OCI-LY3 (cell line): ENCODE measurements at regions not wholly inside any gene's neighbourhood (a gene's known extent, or its start where the extent isn't known, plus 50 kb on each side); places are given as distances from the start of the nearest gene placed in this dataset.

Experiments used
- H2AFZ ChIP-seq: fragments of 200-600, 300-600 bp; shearing (Covaris generic); 2 replicates; pipeline ENCODE4 v1.6.0; 2014; ENCODE audit warnings: antibody characterized with exemption, low read depth, low read length
- H3K27ac ChIP-seq: fragments of 200-600, 300-600 bp; sonication (generic); 2 replicates; pipeline ENCODE4 v1.5.1; 2014; ENCODE audit warnings: mild to moderate bottlenecking, low read length, moderate library complexity, mixed read lengths
- H3K27me3 ChIP-seq: fragments of 200-600, 300-600 bp; sonication (generic); 2 replicates; pipeline ENCODE4 v1.6.1; 2014; ENCODE audit warnings: low read depth, low read length, mixed read lengths
- H3K36me3 ChIP-seq: fragments of 200-600, 300-600 bp; sonication (generic); replicated peaks from 2 replicates; pipeline ENCODE3; 2014; ENCODE audit warnings: low read depth, low read length, mixed read lengths
- H3K4me1 ChIP-seq: fragments of 300-600, 200-600 bp; sonication (generic); 2 replicates; pipeline ENCODE4 v1.6.1; 2014; ENCODE audit warnings: low read length, mixed read lengths
- H3K4me2 ChIP-seq: fragments of 200-600, 300-600 bp; sonication (generic); 2 replicates; pipeline ENCODE4 v1.6.1; 2014; ENCODE audit warnings: low read length, mixed read lengths
- H3K4me3 ChIP-seq: fragments of 300-600, 200-600 bp; sonication (generic); 2 replicates; pipeline ENCODE4 v1.5.1; 2014; ENCODE audit warnings: antibody characterized with exemption, mild to moderate bottlenecking, low read length, moderate library complexity
- H3K79me2 ChIP-seq: fragments of 300-600, 200-600 bp; shearing (Covaris generic); 2 replicates; pipeline ENCODE4 v1.6.1; 2014; ENCODE audit warnings: mild to moderate bottlenecking, low read length, mixed read lengths
- H3K9ac ChIP-seq: fragments of 300-600, 200-600 bp; shearing (Covaris generic); 2 replicates; pipeline ENCODE4 v1.6.0; 2014; ENCODE audit warnings: mild to moderate bottlenecking, low read length, moderate library complexity
- H3K9me3 ChIP-seq: fragments of 200-600, 300-600 bp; shearing (Covaris generic); 2 replicates; pipeline ENCODE4 v1.6.1; 2014; ENCODE audit warnings: low read length, mixed read lengths; ENCODE audit not compliant: insufficient read depth
- H4K20me1 ChIP-seq: fragments of 200-600, 300-600 bp; sonication (generic); 2 replicates; pipeline ENCODE4 v1.6.1; 2016; ENCODE audit warnings: low read length, mixed read lengths; ENCODE audit not compliant: insufficient read depth
- EZH2phosphoT487 ChIP-seq: fragments of 200-600 bp; shearing (Covaris generic); IDR thresholded peaks from 2 replicates; pipeline ENCODE4 v1.6.1; 2018; ENCODE audit warnings: antibody characterized with exemption, mixed run types, low read depth
- TF ChIP-seq, protein P1 (sequence below): fragments of 200-600, 300-600 bp; sonication (generic); IDR thresholded peaks from 2 replicates; pipeline ENCODE4 v1.5.1; 2014; ENCODE audit warnings: antibody characterized with exemption, low read length, low read depth

DNA sequence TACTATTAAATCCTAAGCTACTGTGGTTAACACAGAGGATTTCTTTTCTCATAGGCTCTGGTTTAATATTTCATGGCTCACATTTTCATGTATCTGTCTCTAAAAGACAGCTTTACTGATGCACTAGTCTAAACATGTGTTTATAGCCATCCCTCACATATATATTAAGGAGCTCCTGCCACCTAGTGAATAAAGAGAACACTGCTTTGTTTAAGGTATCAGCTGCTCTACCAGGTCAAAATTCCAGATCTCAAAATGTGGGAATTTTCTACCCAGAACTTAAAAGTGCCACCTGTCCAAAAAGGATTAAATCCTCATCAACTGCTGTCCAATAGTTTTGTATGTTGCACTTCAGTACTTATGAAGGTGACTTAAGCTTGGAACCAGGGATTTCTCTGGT lies 188.5 kb upstream of the TEX13C start:
- TF ChIP-seq EZH2phosphoT487, result no peak
- TF ChIP-seq, protein P1, sequence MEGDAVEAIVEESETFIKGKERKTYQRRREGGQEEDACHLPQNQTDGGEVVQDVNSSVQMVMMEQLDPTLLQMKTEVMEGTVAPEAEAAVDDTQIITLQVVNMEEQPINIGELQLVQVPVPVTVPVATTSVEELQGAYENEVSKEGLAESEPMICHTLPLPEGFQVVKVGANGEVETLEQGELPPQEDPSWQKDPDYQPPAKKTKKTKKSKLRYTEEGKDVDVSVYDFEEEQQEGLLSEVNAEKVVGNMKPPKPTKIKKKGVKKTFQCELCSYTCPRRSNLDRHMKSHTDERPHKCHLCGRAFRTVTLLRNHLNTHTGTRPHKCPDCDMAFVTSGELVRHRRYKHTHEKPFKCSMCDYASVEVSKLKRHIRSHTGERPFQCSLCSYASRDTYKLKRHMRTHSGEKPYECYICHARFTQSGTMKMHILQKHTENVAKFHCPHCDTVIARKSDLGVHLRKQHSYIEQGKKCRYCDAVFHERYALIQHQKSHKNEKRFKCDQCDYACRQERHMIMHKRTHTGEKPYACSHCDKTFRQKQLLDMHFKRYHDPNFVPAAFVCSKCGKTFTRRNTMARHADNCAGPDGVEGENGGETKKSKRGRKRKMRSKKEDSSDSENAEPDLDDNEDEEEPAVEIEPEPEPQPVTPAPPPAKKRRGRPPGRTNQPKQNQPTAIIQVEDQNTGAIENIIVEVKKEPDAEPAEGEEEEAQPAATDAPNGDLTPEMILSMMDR, result peak; percentile 62
- Histone ChIP-seq H3K4me1 (no peaks in the 10 kb centered on the region), H3K79me2 (no peaks in the 10 kb centered on the region), H3K27me3 (no peaks in the 10 kb centered on the region), H3K4me2 (no peak overlapping the region), H4K20me1 (no peaks in the 10 kb centered on the region), H3K9ac (no peak overlapping the region), H3K36me3 (no peaks in the 10 kb centered on the region), H3K4me3 (no peak overlapping the region), H3K9me3 (no peaks in the 10 kb centered on the region), H2AFZ (no peak overlapping the region), H3K27ac (no peak overlapping the region)

DNA sequence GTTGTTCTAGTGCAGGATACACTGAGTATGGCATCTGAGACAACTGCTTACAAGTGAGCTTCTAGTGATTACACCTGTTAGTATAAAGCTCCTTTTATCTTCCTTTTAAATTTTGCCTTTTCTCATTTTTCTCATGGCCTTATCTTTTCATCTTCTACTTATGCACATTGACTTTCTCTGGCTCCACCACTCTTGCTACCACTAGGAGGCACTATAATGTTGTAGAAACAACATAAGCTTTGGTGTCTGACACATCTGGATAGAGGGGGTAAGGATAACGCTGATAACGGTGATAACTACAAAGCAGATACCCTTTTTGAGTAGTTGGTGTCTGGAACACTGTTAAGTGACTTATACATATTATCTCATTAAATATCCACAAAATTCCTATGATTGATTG lies 187.4 kb upstream of the TEX13C start:
- Histone ChIP-seq H3K36me3 (no peaks in the 10 kb centered on the region), H3K27ac (no peak overlapping the region), H3K27me3 (no peaks in the 10 kb centered on the region), H3K4me1 (no peaks in the 10 kb centered on the region), H3K9me3 (no peaks in the 10 kb centered on the region), H3K9ac (no peak overlapping the region), H3K4me2 (no peak overlapping the region), H3K79me2 (no peaks in the 10 kb centered on the region), H4K20me1 (no peaks in the 10 kb centered on the region), H2AFZ (no peak overlapping the region), H3K4me3 (no peak overlapping the region)
- TF ChIP-seq, protein P1, result peak; percentile 81
- TF ChIP-seq EZH2phosphoT487, result no peak

DNA sequence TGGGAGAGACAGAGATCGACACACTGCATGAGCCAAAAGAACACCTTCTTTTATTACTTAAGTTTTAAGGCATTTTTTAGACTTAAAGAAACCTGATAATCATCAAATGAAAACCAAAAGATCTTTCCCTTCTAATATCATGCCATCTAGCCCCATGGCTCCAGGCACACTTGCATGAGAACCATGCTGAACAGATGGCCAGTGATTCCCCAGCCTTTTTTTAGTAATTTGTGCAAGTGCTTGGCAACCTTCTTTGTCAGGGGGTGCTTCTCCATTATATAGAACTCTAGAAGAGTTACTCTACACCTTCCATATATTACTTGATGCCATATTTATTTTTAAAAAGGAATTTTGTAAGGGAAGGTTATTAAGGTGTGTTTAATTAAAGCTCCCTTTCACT lies 182.2 kb upstream of the TEX13C start:
- no peaks in the 10 kb centered on the region for H3K79me2 ChIP-seq
- no peak overlapping the region for H3K4me2 ChIP-seq
- no peaks in the 10 kb centered on the region for H3K4me1 ChIP-seq
- no peaks in the 10 kb centered on the region for H3K27me3 ChIP-seq
- no peak overlapping the region for H3K9ac ChIP-seq
- H4K20me1 ChIP-seq, result no peaks in the 10 kb centered on the region
- no peak for TF ChIP-seq EZH2phosphoT487
- TF ChIP-seq, protein P1, result no peak
- no peak overlapping the region for H3K27ac ChIP-seq
- H2AFZ ChIP-seq, result no peak overlapping the region
- no peak overlapping the region for H3K4me3 ChIP-seq
- H3K9me3 ChIP-seq, result no peaks in the 10 kb centered on the region
- no peaks in the 10 kb centered on the region for H3K36me3 ChIP-seq

DNA sequence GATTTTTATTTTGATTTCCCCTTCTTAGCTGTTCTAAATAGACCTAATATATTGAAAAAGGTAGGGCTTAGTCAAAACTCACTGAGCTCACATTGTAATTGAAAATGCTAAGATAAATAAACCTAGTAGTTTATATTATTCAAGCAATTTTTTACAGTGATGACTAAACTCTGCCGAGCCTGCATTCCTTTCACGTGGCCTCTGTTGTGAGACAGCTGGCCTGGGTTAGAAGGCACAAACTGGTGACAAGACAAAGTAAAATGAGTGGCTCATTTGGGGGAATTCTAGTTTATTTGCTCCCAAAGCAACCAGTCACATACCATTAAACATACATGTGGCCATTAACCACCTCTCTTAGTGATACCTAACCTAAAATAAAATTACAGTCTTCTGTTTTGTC lies 169.4 kb upstream of the TEX13C start:
- H3K4me3 ChIP-seq, result no peak overlapping the region
- no peak overlapping the region for H3K27ac ChIP-seq
- no peaks in the 10 kb centered on the region for H3K9me3 ChIP-seq
- no peaks in the 10 kb centered on the region for H3K36me3 ChIP-seq
- H3K27me3 ChIP-seq, result no peaks in the 10 kb centered on the region
- no peak overlapping the region for H3K9ac ChIP-seq
- H3K4me1 ChIP-seq, result no peaks in the 10 kb centered on the region
- no peak for TF ChIP-seq EZH2phosphoT487
- TF ChIP-seq, protein P1, result no peak
- H4K20me1 ChIP-seq, result no peaks in the 10 kb centered on the region
- no peaks in the 10 kb centered on the region for H3K79me2 ChIP-seq
- no peak overlapping the region for H2AFZ ChIP-seq
- H3K4me2 ChIP-seq, result no peak overlapping the region
